Activated naive CD8-positive, alpha-beta T cell treated with anti-CD3 and anti-CD28 coated beads, Interleukin-2, amount 10 ng/mL, durations not matched to agents 7 days and 5 days (primary cell): ENCODE measurements at regions not wholly inside any gene's neighbourhood (a gene's known extent, or its start where the extent isn't known, plus 50 kb on each side); places are given as distances from the start of the nearest gene placed in this dataset.
A peak's percentile ranks its signal among the peaks of the same experiment; 100 is the strongest.

Experiments used
- ATAC-seq: fragments of 150-1000 bp; cut with Tn5 transposase; one replicate; pipeline ENCODE4 v1.10.0; 2021; ENCODE audit warnings: low read depth, moderate library complexity
- POLR2A ChIA-PET: fragments of 350-600 bp; sonication (Branson Sonifier 250); formaldehyde crosslinking; loops from one replicate; lab custom pipeline; 2021; ENCODE audit warnings: antibody characterized with exemption; lab: Charles Lee
- DNase-seq: peaks from one replicate; pipeline ENCODE4 v3.0.0; 2021
- H3K27ac Mint-ChIP-seq: one replicate; pipeline ENCODE4 v1.8.0; 2022; ENCODE audit warnings: mild to moderate bottlenecking, mixed read lengths
- H3K27me3 Mint-ChIP-seq: one replicate; pipeline ENCODE4 v1.8.0; 2022; ENCODE audit warnings: mild to moderate bottlenecking, moderate library complexity, mixed read lengths
- H3K36me3 Mint-ChIP-seq: one replicate; pipeline ENCODE4 v1.8.0; 2021; ENCODE audit warnings: mild to moderate bottlenecking, mixed read lengths
- H3K4me1 Mint-ChIP-seq: one replicate; pipeline ENCODE4 v1.8.0; 2021; ENCODE audit warnings: mixed read lengths
- H3K4me3 Mint-ChIP-seq: one replicate; pipeline ENCODE4 v1.8.0; 2022; ENCODE audit warnings: mild to moderate bottlenecking, moderate library complexity, mixed read lengths
- H3K9me3 Mint-ChIP-seq: one replicate; pipeline ENCODE4 v1.8.0; 2021; ENCODE audit warnings: mixed read lengths

DNA sequence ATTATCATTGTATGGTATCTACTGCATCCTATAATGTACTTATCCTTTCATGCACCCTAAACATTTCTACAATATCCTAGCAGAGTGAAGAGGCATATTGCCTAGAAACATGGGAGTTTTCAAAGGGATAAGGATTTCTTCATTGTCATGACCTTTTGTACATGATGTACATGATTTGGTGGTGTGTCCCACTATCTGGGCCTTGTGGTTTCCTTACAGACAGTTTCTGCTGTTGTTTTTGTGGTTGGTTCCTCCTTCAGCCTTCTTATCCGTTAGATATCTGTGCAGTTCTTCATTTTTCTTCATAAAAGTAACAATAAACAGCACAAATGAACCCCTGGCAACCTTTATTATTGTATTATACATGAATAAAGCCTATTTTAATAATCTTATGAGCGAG is 70.4 kb upstream of the BACH1 start:
- Mint-ChIP-seq H3K4me1 (peaks cover 11% of the 10 kb centered on the region), H3K27ac (no peak overlapping the region), H3K4me3 (no peak overlapping the region), H3K9me3 (no peaks in the 10 kb centered on the region), H3K36me3 (no peaks in the 10 kb centered on the region), H3K27me3 (peaks cover 3% of the 10 kb centered on the region)
- DNase-seq, result no peak
- ATAC-seq, result no peak
- POLR2A ChIA-PET, result no interaction called here

DNA sequence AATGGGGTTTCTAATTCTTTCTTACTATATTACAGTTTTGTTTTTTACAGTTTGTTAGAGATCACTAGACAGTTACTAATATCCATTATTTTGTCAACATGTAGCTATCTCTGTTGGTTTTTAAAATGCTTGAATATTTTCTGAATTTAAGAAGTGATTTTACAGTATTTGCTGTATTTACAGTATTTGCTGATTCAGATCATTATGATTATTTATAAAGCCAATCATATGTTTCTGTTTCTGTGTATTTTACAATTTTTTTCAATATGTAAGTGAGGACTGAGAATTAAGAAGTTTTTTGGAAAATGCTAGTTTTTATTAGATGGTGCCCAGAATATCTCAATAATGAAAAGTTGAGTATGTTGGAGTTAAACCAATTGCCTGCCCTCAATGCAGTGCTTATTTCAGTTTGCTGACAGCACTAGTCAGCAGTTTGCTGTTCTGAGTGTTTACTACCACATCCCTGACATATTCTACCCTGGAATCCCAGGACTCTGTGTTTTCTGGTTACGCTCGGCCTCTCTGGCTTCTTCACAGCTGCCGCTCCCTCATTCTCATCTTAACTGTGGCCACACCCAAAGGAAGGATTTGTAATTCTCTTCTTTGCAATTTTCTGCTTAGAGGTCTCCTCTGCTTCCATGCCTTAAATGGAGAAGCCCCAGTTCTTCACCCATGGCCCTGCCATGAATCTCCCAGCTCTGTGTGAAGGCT is 68.0 kb upstream of the BACH1 start:
- ATAC-seq (no peak), DNase-seq (no peak)
- Mint-ChIP-seq H3K4me1 (peaks cover 18% of the 10 kb centered on the region), H3K9me3 (no peaks in the 10 kb centered on the region), H3K27ac (no peak overlapping the region), H3K27me3 (peaks cover 3% of the 10 kb centered on the region), H3K36me3 (no peaks in the 10 kb centered on the region), H3K4me3 (no peak overlapping the region)
- POLR2A ChIA-PET, result no interaction called here

DNA sequence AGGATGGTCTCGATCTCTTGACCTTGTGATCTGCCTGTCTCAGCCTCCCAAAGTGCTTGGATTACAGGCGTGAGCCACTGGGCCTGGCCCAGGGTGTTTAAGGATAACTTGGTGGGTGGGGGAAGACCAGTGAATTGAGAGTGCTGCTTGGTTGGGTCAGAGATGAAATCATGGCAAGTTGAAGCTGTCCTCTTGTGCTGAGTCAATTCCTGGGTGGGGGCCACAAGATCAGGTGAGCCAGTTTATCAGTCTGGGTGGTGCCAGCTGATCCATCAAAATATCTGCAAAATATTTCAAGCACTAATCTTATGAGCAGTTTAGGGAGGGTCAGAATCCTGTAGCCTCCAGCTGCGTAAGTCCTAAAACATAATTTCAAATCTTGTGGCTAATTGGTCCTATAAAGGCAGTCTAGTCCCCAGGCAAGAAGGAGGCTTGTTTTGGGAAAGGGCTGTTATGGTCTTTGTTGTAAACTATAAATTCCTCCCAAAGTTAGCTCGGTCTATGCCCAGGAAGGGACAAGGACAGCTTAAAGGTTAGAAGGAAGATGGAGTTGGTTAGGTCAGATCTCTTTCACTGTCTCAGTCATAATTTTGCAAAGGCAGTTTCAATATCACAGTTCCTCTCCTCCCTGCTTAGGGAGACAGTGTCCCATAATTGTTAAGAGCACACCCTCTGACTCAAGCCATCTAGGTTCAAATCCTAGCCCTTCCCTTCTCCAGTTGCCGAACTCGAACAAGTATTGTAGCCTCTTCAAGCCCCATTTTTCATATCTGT is 66.8 kb upstream of the BACH1 start:
- POLR2A ChIA-PET, result no interaction called here
- H3K4me1 Mint-ChIP-seq, result peaks cover 24% of the 10 kb centered on the region
- ATAC-seq, result no peak

DNA sequence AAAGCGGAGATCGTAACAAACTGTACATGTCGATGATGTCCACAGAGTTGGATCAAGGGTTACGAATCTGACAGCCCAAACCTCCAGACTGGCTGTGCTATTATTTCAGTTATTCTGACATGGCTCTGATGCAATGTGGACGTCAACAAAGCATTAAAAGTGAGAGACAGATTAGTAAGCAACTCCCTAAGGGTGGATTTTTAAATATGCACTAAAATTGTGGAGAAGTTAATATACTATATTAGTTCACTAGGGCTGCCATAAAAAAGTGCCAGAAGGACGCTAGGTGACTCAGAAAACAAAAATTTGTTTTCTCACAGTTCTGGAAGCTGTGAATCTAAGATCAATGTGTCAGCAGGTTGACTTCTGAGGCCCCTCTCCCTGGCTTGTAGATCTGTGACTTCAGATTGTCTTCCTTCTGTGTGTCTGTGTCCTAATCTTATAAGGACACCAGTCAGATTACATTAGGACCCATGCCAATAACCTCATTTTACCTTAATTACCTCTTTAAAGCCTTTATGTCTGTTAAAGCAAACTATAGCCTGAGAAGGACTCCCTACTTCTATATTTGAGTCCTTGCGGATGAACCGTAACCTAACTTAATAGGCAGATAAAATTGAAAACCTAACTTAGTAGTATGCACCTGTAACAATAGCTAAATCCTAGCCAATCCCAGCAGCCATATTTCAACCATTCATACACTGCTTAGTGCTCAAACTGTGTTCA is 66.0 kb upstream of the BACH1 start:
- no peak for ATAC-seq
- no peaks in the 10 kb centered on the region for H3K9me3 Mint-ChIP-seq
- DNase-seq, result no peak
- no peak overlapping the region for H3K27ac Mint-ChIP-seq
- POLR2A ChIA-PET, result no interaction called here
- H3K4me3 Mint-ChIP-seq, result no peak overlapping the region
- no peaks in the 10 kb centered on the region for H3K27me3 Mint-ChIP-seq
- no peaks in the 10 kb centered on the region for H3K36me3 Mint-ChIP-seq
- peaks cover 25% of the 10 kb centered on the region for H3K4me1 Mint-ChIP-seq

More for the DNA sequence above, 66.8 kb upstream of the BACH1 start:
- Mint-ChIP-seq H3K27ac (no peak overlapping the region), H3K4me3 (no peak overlapping the region), H3K27me3 (peaks cover 3% of the 10 kb centered on the region), H3K9me3 (no peaks in the 10 kb centered on the region), H3K36me3 (no peaks in the 10 kb centered on the region)
- no peak for DNase-seq

DNA sequence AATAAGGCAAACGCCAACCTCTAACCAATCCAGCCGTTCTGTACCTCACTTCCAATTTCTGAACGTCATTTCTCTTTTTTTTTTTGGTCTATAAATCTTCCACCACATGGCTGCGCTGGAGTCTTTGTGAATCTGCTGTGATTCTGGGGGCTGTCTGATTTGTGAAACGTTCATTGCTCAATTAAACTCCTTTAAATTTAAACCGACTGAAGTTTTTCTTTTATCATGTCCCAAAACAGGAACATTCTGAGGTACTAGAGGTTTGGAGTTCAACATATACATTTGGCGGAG is 65.5 kb upstream of the BACH1 start:
- Mint-ChIP-seq H3K4me3 (peak overlapping the region; percentile 18), H3K27ac (no peak overlapping the region), H3K36me3 (no peaks in the 10 kb centered on the region), H3K27me3 (no peaks in the 10 kb centered on the region), H3K9me3 (no peaks in the 10 kb centered on the region), H3K4me1 (peaks cover 23% of the 10 kb centered on the region)
- POLR2A ChIA-PET, result no interaction called here
- DNase-seq (no peak), ATAC-seq (no peak)

DNA sequence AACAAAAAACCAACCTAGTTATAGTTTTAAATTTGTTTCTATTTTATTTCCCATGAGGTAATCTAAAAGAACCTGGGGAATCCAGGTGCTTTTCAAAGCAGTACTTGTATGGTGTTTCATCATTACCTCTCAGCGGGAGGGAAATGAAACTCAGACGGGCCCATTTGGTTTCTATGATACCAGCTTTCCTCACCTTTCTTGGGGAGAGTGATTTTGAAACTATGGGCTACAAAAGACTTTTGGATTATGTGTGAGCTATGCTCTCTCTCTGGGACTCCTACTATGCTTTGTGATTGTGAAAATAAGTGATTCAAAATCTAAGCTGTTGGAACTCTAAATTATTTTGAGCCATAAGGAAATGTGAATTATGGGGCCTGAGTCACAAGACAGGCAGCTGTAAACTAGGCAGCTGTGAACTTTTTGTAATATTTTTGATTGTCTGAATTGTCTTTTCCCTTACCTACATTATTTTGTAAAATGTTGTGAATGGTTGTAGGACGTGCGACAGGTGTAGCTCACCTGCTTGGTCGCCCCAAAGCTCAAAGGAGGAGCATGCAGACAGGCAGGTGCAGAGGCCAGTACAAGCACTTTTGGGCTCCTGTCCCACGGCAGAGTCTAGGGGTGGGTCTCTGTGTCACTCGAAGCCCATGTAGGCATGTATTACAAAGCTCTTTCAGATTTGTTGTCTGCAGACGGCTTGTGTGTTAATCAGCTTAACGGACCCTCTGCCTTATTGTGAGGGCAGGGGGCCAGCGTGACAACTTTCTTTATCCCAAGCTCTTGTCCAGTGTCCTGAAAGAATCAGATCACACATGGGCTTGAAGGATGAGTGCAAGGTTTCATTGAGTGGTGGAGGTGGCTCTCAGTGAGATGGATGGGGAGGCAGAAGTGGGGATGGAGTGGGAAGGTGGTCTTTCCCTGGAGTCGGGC is 64.8 kb upstream of the BACH1 start:
- H3K36me3 Mint-ChIP-seq, result no peaks in the 10 kb centered on the region
- H3K4me1 Mint-ChIP-seq, result peaks cover 19% of the 10 kb centered on the region
- H3K9me3 Mint-ChIP-seq, result no peaks in the 10 kb centered on the region
- H3K27ac Mint-ChIP-seq, result no peak overlapping the region
- no peak for ATAC-seq
- POLR2A ChIA-PET, result no interaction called here
- H3K4me3 Mint-ChIP-seq, result no peak overlapping the region
- H3K27me3 Mint-ChIP-seq, result no peaks in the 10 kb centered on the region
- DNase-seq, result no peak

DNA sequence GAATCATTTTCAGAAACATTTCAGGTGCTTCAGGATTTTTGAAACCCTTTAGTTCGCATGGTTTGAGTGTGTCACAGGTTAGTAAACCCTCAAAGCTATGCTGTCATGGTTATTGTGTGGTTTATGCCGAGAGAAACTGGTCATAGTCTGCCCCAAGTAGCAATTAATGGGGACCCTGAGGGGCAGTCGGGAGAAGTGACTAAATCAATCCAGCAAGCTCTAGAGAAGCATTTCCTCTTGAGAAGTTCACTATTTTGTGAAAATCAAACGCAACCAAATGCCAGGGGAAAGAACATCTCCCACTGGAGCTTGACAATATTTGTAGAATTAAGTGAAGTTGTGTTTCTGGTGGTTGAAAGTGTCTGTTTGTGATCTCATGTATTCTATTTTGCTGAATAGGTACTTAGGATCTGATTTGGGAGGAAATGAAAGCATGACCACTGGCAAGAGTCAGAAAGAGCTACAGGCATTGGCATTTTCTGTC is 63.0 kb upstream of the BACH1 start:
- ATAC-seq (no peak), DNase-seq (no peak)
- Mint-ChIP-seq H3K9me3 (no peaks in the 10 kb centered on the region), H3K36me3 (no peaks in the 10 kb centered on the region), H3K4me1 (peaks cover 19% of the 10 kb centered on the region), H3K27me3 (no peaks in the 10 kb centered on the region), H3K27ac (no peak overlapping the region), H3K4me3 (no peak overlapping the region)
- POLR2A ChIA-PET, result no interaction called here

DNA sequence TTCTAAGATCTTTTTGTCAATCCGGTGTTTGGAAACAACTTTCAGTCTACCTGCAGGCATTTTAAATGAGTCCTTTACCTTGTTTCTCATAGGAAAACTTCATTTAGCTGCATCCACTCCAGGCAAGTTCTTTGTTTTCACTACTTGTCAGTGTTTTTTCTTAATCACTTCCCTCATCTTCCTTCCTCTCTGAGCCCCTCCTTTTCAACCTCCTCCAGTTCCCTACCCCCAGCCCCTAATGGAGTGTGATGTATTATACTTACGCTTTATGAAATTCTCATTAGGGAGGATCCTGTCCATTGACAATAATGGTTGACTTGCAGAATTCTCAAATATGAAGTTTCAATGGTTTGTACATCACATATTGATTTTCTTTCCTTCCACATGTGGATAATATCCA is 62.5 kb upstream of the BACH1 start:
- Mint-ChIP-seq H3K36me3 (no peaks in the 10 kb centered on the region), H3K4me1 (peaks cover 19% of the 10 kb centered on the region), H3K27me3 (no peaks in the 10 kb centered on the region), H3K9me3 (no peaks in the 10 kb centered on the region), H3K4me3 (no peak overlapping the region), H3K27ac (no peak overlapping the region)
- DNase-seq, result no peak
- POLR2A ChIA-PET, result no interaction called here
- ATAC-seq, result no peak

DNA sequence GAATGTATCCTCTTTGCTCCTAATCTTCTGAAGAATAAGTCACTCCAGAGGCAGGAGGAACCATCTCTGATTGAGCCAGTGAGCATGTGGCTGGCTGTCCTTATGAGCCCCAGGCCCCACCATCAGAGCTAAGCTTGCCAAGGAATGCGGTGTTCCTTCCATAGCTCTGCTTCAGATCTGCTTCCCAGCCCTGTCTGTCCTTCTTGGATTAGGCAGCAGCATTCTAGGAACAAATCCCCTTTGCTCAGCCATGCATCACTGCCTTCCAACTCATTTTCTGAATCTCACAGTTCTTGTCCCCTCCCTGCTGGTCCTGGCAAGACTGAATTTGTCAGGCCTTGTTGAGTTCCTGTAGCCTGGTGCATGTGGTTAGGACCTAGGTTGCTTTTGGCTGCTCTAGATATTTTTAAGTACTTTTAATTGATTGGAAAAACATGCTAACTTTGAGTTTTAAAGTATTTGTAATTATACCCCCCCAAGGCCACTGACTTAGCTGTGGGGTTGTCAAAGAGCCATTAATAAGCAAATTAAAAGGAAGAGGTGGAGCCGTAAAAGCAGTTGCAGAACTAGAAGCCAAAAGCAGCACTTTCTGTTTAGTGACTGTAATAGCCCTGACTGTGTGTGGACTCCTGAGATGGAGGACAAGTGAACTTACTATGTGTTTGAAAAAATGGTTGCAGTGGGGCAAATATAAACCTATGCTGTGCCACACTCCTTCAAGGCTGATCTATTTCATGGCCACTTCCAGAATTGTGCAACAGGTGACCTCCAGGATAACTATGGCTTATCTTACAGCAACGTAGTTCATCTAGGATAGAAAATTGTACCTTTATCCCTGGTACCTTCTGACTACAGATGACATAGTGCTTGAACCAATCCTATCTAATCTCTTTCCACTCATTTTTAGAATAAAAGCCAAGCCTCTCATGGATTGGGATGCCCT is 61.3 kb upstream of the BACH1 start:
- H3K27me3 Mint-ChIP-seq, result no peaks in the 10 kb centered on the region
- peaks cover 18% of the 10 kb centered on the region for H3K4me1 Mint-ChIP-seq
- H3K4me3 Mint-ChIP-seq, result no peak overlapping the region
- H3K9me3 Mint-ChIP-seq, result no peaks in the 10 kb centered on the region
- ATAC-seq, result no peak
- H3K27ac Mint-ChIP-seq, result no peak overlapping the region
- DNase-seq, result no peak
- POLR2A ChIA-PET, result no interaction called here
- H3K36me3 Mint-ChIP-seq, result no peaks in the 10 kb centered on the region

DNA sequence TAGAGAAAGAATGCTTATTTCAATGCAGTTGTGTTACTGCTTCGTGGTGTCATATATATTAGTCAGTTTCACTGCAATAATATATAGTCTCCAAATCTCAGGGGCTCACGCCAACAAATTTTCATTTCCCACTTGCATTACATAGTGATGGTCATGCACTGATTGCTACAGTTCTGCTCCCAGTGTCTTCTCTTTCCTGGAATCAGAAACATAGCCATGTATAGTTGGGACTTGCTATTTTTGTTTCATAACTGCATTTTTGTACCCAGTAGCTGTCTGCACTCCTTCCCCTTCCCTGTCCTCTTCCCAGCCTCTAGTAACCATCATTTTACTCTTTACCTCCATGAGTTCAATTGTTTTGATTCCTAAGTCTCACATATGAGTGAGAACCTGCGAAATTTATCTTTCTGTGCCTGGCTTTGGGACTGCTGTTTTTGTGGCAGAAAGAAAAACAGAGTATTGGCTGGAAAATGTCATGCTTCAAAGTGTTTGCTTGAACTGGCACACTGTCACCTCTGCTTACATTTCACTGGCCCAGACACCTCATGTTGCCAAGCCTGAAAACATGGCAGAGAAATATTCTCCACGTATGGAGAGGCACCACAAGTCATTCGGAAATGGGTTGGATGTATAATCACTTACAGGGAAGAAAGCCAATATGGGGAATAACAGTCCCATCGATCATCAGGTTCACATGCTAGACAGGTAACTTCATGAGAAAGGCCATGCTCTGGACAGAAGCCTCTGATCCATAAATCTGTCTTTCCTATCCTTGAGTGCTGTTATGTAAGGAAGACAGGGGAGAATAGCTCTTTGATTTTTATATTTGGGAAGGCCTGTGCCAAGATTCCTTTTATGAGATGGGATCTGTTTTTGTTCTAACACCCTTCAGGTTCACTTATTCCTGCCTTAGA is 60.4 kb upstream of the BACH1 start:
- H3K36me3 Mint-ChIP-seq, result no peaks in the 10 kb centered on the region

DNA sequence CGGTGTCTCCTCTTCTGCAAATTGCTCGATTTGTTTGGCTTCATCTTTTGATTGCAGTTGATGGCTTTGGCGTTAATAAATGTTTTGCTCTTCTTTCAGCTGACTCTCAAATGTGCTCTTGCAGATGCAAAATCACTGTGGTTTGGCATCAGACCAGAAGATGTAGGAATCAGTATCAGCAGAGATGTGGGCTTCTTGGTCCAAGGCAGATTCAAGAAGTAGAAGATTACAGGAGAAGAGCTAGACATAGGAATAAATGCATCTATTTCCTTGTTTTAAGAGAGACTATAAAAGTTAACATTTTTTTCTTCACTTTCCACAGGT is 59.8 kb upstream of the BACH1 start:
- H3K4me1 Mint-ChIP-seq, result peaks cover 11% of the 10 kb centered on the region
- H3K27ac Mint-ChIP-seq, result no peak overlapping the region
- POLR2A ChIA-PET, result no interaction called here

More for the DNA sequence above, 60.4 kb upstream of the BACH1 start:
- DNase-seq (no peak), ATAC-seq (no peak)
- Mint-ChIP-seq H3K9me3 (no peaks in the 10 kb centered on the region), H3K27me3 (no peaks in the 10 kb centered on the region), H3K4me1 (peaks cover 14% of the 10 kb centered on the region), H3K27ac (no peak overlapping the region), H3K4me3 (no peak overlapping the region)
- POLR2A ChIA-PET, result no interaction called here

DNA sequence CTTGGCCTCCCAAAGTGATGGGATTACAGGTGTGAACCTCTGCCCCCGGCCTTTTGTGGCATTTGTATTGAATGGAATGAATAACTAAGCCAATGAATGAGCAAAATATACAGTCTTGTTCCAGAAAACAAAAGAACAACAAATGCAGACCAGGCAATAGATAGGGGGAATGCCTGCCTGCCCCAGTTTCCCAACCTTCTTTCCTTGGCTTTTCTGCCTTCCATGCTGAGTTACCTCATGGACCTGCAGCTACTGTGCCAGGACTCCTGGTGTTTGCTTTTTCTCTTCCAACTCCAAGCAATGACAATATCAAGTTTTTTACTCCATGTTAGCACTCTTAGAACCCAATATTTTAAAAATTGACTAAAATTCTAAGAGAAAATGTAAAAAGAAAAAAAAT is 58.6 kb upstream of the BACH1 start:
- H3K4me1 Mint-ChIP-seq, result peaks cover 13% of the 10 kb centered on the region
- ATAC-seq (no peak), DNase-seq (no peak)
- H3K27ac Mint-ChIP-seq, result no peak overlapping the region
- no peaks in the 10 kb centered on the region for H3K27me3 Mint-ChIP-seq
- no peak overlapping the region for H3K4me3 Mint-ChIP-seq
- no peaks in the 10 kb centered on the region for H3K36me3 Mint-ChIP-seq
- POLR2A ChIA-PET, result no interaction called here
- peaks cover 1% of the 10 kb centered on the region for H3K9me3 Mint-ChIP-seq

More for the DNA sequence above, 59.8 kb upstream of the BACH1 start:
- Mint-ChIP-seq H3K27me3 (no peaks in the 10 kb centered on the region), H3K4me3 (no peak overlapping the region), H3K9me3 (no peaks in the 10 kb centered on the region), H3K36me3 (no peaks in the 10 kb centered on the region)
- ATAC-seq (no peak), DNase-seq (no peak)
